NB4 (cell line): ENCODE measurements at regions not wholly inside any gene's neighbourhood (a gene's known extent, or its start where the extent isn't known, plus 50 kb on each side); places are given as distances from the start of the nearest gene placed in this dataset.
A peak's percentile ranks its signal among the peaks of the same experiment; 100 is the strongest.
"Not testable (repeated sequence)": the region's sequence is repeated elsewhere in the genome, so short reads cannot be mapped to it uniquely, and the experiment has no call there.

Source experiments
- DNase-seq: peaks from one replicate; pipeline ENCODE4 v3.0.0; 2010; ENCODE audit warnings: low read depth
- H3K4me3 ChIP-seq: one replicate; pipeline ENCODE4 v1.5.1; 2011; ENCODE audit warnings: mild to moderate bottlenecking, low read depth, low read length, moderate library complexity
- MYC ChIP-seq: IDR thresholded peaks from 2 replicates; pipeline ENCODE4 v1.6.1; 2011; ENCODE audit warnings: low read depth, low read length
- POLR2A ChIP-seq: IDR thresholded peaks from 2 replicates; pipeline ENCODE4 v1.6.1; 2011; ENCODE audit warnings: mild to moderate bottlenecking; ENCODE audit not compliant: insufficient read length; ENCODE audit errors: extremely low read depth
- TF ChIP-seq, protein P1 (sequence below): IDR thresholded peaks from 2 replicates; pipeline ENCODE4 v1.6.1; 2011; ENCODE audit warnings: low read depth, low read length
- TF ChIP-seq, protein P2 (sequence below): IDR thresholded peaks from one replicate; pipeline ENCODE4 v1.5.1; 2012; ENCODE audit warnings: low read depth, low read length

DNA sequence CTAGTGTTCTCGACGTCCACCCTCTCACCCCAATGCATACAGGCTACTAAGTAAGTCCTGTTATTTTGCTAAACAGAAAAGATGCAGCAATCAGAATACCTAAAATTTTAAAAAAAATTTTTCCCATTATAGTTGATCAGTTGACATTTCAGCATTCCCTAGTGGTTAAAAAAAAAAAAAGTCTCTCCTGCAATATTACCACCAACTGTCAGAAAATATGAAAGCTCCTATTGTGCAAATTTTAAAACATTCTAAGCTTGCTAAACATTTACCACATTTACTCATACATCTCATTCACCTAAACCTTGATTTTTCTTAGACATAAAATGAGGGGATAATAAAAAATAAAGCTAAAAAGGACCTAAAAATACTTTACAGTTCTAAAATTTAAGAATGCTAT is 165.6 kb downstream of the AVL9 start:
- H3K4me3 ChIP-seq: no peak overlapping the region
- TF ChIP-seq, protein P1, sequence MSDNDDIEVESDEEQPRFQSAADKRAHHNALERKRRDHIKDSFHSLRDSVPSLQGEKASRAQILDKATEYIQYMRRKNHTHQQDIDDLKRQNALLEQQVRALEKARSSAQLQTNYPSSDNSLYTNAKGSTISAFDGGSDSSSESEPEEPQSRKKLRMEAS: no peak
- TF ChIP-seq POLR2A (no peak), MYC (no peak)
- TF ChIP-seq, protein P2, sequence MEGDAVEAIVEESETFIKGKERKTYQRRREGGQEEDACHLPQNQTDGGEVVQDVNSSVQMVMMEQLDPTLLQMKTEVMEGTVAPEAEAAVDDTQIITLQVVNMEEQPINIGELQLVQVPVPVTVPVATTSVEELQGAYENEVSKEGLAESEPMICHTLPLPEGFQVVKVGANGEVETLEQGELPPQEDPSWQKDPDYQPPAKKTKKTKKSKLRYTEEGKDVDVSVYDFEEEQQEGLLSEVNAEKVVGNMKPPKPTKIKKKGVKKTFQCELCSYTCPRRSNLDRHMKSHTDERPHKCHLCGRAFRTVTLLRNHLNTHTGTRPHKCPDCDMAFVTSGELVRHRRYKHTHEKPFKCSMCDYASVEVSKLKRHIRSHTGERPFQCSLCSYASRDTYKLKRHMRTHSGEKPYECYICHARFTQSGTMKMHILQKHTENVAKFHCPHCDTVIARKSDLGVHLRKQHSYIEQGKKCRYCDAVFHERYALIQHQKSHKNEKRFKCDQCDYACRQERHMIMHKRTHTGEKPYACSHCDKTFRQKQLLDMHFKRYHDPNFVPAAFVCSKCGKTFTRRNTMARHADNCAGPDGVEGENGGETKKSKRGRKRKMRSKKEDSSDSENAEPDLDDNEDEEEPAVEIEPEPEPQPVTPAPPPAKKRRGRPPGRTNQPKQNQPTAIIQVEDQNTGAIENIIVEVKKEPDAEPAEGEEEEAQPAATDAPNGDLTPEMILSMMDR: no peak
- DNase-seq: peak; percentile 39

DNA sequence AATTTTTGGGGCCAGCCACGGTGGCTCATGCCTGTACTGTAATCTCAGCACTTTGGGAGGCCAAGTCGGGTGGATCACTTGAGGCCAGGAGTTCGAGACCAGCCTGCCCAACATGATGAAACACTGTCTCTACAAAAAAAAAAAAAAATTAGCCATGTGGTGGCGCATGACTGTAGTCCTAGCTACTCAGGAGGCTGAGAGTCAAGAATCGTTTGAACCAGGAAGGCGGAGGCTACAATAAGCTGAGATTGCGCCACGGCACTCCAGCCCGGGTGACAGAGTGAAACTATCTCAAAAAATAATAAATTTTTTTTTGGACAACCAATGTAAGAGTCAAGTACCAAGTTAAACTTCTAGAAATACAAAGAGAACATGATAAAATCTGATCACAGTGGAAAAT is 164.6 kb downstream of the AVL9 start:
- peak; percentile 45 for DNase-seq
- no peak overlapping the region for H3K4me3 ChIP-seq
- TF ChIP-seq, protein P2: no peak
- TF ChIP-seq, protein P1: no peak
- no peak for TF ChIP-seq POLR2A
- no peak for TF ChIP-seq MYC

DNA sequence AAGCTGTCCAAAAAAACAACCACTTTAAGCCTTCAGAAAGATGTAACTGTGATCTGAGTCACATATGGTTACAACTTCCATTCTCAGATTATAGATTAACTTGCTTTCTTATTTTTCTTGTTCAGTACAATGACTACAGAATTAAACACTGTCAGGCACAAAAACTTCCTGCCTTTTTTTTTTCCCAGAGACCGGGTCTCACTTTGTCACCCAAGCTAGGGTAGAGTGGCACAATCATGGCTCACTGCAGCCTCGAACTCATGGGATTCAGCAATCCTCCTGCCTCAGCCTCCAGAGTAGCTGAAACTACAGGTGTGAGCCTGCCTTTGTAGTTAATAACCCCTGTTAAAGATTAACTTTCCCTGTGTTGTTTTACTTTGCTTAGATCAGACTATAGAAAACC is 163.2 kb downstream of the AVL9 start:
- TF ChIP-seq, protein P2: no peak
- TF ChIP-seq, protein P1: no peak
- TF ChIP-seq POLR2A: no peak
- TF ChIP-seq MYC: no peak
- no peak overlapping the region for H3K4me3 ChIP-seq
- no peak for DNase-seq

DNA sequence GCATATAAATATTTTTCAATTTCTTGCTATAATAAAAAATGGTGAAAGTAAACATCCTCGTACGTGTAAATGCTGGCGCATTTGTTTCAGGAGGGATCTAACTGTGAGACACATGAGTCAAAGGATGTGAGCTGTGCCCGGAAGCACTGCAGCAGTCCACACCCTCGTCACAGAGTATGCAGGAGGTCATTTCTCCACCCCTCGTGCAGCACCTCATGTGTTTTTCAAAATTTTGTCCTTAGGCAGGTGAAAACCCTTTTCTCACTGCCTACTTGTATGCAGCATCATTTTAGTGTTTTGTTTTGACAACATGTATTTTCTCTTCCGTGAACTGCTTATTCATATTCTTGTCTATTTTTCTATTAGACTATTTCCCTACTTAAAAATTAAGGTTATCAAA is 162.7 kb downstream of the AVL9 start:
- no peak for DNase-seq
- no peak overlapping the region for H3K4me3 ChIP-seq
- TF ChIP-seq POLR2A: no peak
- TF ChIP-seq, protein P2: no peak
- TF ChIP-seq MYC: no peak
- TF ChIP-seq, protein P1: no peak

DNA sequence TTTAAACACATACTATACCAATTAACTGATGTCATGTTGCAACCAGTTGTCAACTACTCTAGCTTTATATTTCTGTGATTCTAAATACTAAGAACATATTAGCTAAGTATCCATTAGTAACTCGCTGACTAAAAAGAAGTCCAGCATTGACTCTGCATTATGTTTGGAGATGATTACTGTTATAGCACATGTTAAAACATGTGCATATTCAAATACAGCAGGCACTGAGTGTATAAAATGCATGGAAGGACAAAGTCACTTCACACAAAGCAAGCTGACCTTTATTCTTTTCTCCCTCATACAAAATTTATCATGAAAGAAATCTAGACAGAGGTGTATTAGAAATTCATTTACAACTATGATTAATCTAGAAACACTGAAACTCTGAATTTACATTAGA is 159.3 kb downstream of the AVL9 start:
- DNase-seq, H3K4me3 ChIP-seq: not testable (repeated sequence)

DNA sequence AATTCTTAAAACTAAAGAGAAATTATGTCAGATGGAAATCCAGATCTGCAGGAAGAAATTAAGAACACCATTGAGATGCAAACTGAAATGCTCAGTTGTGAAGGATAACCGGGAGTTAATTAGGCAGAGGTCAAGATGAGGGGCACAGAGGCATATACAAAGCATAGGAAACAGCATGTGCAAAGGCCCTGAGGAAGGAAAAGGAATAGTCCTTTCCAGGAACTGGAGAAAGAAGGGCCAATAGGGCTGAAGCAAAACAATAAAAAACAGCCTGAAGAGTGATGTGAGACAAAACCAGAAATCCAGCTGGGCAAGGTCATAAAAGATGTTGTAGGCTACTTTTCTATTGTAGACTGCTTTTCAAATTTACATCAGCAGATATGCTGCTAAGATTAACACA is 155.1 kb downstream of the AVL9 start:
- H3K4me3 ChIP-seq, DNase-seq: not testable (repeated sequence)

DNA sequence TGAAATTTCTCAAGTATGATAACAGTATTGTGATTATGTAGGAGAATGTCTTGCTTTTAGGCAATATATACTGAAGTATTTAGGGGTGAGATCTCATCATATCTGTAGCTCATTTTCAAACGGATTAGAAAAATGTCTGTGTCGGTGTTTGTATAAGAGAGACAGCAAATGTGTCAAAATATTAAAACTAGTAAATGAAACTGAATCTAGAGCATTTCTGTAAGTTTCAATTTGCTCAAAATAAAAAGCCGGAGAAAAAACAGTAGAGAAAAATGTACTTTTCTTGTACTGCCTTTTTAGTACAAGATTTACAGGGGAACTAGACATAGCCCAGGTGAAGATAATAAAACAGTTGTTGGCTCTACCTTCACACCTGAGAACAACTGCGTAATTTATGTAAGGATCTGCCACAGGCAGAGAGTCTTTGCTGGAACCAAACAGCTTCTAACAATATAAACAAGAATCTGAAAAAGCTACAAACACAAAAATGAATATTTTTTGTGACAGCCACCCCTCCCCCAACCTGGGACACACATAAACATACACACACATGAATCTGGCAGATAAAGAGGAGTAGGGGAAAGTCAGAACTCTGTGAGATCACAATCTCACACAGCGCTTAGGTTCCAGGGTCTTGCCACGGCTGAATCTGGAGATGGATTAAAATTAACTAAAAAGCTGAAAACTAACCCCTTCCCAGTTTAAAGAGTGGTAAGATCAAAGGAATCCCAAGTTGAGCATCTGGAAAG is 153.3 kb downstream of the AVL9 start:
- DNase-seq: no peak
- H3K4me3 ChIP-seq: no peak overlapping the region
- no peak for TF ChIP-seq POLR2A
- TF ChIP-seq, protein P2: no peak
- TF ChIP-seq, protein P1: no peak

DNA sequence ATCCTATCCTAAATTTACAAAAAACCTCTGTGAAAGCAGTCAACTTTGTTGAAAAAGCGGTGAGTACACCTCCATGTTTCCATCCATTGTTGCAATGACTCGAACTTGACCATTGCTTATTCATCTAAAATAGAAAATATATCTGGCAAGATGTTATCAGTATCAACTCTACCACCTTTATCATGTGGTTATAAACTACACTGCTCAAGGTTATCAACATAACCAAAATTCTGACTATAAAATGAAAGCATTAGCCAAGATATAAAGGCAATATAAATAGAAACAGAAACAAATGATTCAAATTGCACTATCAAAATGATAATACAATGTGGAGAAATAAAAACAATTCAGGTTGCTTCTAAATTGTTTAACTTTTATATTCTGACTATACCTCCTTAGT is 150.0 kb downstream of the AVL9 start:
- DNase-seq, H3K4me3 ChIP-seq: not testable (repeated sequence)
